Stimulated activated memory B cell treated with anti-CD40 and anti-IgM and Interleukin-4, amounts not matched to agents 10 μg/mL and 1 μg/mL and 100 μg/mL, for 72 hours (primary cell): ENCODE measurements at regions not wholly inside any gene's neighbourhood (a gene's known extent, or its start where the extent isn't known, plus 50 kb on each side); places are given as distances from the start of the nearest gene placed in this dataset.

Experiments used
- ATAC-seq: fragments of 150-1000 bp; cut with Tn5 transposase; 2 replicates; pipeline ENCODE4 v1.10.0; 2021
- H3K27ac Mint-ChIP-seq: one replicate; pipeline ENCODE4 v1.8.0; 2022; ENCODE audit warnings: mild to moderate bottlenecking, mixed read lengths
- H3K27me3 Mint-ChIP-seq: one replicate; pipeline ENCODE4 v1.8.0; 2022; ENCODE audit warnings: mixed read lengths
- H3K36me3 Mint-ChIP-seq: one replicate; pipeline ENCODE4 v1.8.0; 2022; ENCODE audit warnings: mixed read lengths
- H3K4me1 Mint-ChIP-seq: one replicate; pipeline ENCODE4 v1.8.0; 2022; ENCODE audit warnings: mixed read lengths
- H3K4me3 Mint-ChIP-seq: one replicate; pipeline ENCODE4 v1.8.0; 2022; ENCODE audit warnings: mild to moderate bottlenecking, moderate library complexity, mixed read lengths
- H3K9me3 Mint-ChIP-seq: one replicate; pipeline ENCODE4 v1.8.0; 2022; ENCODE audit warnings: mixed read lengths

DNA sequence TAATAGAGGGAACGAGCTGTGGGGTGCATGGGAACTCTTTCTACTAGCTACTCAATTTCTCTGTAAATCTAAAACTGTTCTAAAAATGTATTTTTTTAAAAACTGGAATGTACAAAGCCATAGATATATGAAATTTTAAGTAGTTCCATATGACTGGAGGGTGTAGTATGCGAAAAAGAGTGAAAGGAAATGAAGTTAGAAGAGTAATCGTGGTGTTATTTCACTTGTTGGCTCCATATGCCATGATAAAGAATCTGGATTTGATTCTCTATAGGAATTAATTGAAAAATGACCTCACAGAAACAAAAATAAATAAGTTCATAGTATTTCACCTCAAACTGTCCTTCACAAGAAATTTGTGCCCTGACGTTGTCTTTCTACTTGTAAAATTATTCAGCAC is 500.2 kb downstream of the TENT5A start:
- Mint-ChIP-seq H3K27ac (no peak overlapping the region), H3K4me1 (no peaks in the 10 kb centered on the region), H3K27me3 (no peaks in the 10 kb centered on the region), H3K36me3 (no peaks in the 10 kb centered on the region), H3K4me3 (no peak overlapping the region), H3K9me3 (peaks cover 10% of the 10 kb centered on the region)
- ATAC-seq: no peak

DNA sequence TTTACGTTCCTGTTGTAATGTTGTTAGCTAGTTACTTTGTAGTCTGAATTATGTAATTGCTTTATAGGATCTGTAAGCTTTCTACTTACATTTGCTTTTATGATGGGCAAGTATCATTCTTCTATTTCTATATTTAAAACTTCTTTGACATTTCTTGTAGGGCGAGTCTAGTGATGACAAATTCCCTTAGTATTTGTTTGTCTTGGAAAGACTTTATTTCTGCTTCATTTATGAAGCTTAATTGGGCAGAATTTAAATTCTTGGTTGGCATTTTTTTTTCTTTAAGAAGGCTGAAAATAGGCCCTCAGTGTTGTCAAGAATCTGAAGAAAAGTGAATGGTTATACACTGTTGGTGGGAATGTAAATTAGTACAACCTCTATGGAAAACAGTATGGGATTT is 506.3 kb downstream of the TENT5A start:
- Mint-ChIP-seq H3K27me3 (no peaks in the 10 kb centered on the region), H3K27ac (no peak overlapping the region), H3K9me3 (peaks cover 3% of the 10 kb centered on the region), H3K4me1 (no peaks in the 10 kb centered on the region), H3K4me3 (no peak overlapping the region), H3K36me3 (no peaks in the 10 kb centered on the region)
- ATAC-seq: no peak

DNA sequence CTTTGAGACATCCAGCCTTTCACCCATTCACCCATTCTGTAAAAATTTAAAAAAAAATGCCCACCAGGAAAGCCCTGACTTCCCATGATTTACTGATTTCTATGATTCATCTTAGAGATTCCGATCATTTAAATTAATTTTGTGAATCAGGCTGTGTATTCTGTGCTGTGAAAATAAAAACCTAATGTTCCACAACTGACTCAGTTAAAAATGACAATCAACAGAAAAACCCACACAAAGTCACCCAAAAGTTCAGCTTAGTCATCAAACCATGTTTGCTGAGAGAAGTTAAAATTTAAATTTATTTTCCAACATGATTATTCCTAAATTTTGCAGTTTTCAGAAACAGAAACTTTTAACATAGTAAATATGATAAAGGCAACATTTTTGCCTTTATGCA is 509.9 kb downstream of the TENT5A start:
- Mint-ChIP-seq H3K36me3 (no peaks in the 10 kb centered on the region), H3K27ac (no peak overlapping the region), H3K4me1 (no peaks in the 10 kb centered on the region), H3K27me3 (no peaks in the 10 kb centered on the region), H3K4me3 (no peak overlapping the region), H3K9me3 (peaks cover 3% of the 10 kb centered on the region)
- no peak for ATAC-seq

DNA sequence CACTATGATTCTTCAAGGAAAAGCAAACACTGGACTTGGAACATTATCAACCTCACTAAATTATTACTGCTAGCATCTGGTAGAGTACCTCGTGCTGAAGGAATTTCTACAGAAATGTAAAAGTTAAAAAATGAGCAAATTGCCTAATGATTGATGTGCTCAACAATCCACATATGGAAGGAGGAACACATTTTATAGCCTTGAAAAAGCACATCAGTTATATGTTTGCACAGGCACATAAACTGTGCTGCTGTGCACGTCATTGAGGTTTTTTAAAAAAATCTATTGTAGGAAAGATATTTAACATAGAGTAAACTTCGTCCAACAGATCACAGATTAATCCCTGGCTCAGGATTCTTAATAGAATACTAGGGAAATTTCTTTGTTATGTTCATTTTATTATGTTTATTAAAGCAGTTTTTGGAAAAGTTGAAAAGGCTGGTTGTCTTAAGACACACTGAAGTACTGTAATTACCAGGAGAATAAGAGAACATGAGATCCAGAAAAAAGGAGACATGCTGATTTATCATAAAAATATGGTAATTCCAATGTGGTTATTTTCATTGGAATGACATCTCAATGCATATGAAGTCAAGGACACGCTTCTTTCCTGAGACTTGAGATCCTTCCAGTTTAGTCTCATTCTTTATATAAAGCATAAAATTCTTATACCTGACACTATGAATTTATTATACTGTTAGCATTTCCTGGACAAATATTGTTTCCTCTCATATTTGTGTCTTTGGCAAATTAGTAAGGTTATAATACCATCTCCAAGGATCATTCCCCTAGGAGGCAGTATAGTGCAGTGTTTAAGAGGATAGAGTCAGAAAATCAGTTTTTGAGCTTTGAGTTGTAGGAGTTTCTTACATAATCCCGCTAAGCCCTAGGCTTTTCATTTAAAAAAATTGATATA is 511.1 kb downstream of the TENT5A start:
- Mint-ChIP-seq H3K27ac (no peak overlapping the region), H3K36me3 (no peaks in the 10 kb centered on the region), H3K9me3 (peaks cover 3% of the 10 kb centered on the region), H3K4me1 (no peaks in the 10 kb centered on the region), H3K27me3 (no peaks in the 10 kb centered on the region), H3K4me3 (no peak overlapping the region)
- ATAC-seq: no peak

DNA sequence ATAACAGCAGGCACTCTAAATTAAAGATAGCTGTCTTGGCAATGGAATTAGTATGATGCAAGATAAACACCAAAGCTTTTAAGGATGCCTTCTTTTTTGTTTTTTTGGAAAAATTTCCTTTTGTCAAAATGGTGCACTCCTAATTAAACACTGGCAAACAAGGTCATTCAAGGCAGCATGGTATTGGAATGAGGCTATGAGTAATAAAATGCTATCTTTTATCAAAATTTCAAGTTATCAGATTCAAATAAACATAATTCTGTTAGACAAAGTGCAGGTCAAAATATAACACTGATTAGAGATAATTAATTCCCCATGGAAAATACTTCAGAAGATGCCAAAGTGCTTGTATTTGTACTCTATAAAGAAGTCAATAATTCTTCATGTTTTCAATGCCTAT is 514.1 kb downstream of the TENT5A start:
- ATAC-seq: no peak
- no peak overlapping the region for H3K4me3 Mint-ChIP-seq

DNA sequence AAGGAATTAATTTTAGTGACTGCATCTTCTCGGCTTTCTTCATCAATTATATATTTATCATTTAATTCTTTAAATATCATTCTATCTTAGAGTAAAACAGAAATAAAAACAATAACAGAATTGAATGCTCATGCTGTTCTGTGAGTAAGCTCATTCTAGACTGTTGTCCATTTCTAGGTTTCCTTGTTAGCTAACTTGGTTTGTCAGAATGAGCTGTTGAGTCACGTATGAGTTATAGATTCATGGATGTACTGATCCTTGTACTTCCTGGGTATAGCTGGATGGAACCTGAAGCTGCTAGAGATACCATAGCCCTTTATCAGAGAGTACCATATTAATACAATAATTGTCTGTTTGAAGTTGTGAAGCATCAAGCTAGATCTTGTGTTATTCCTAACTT is 515.3 kb downstream of the TENT5A start:
- H3K36me3 Mint-ChIP-seq: no peaks in the 10 kb centered on the region
- no peaks in the 10 kb centered on the region for H3K4me1 Mint-ChIP-seq
- H3K27ac Mint-ChIP-seq: no peak overlapping the region
- H3K27me3 Mint-ChIP-seq: no peaks in the 10 kb centered on the region
- peaks cover 2% of the 10 kb centered on the region for H3K9me3 Mint-ChIP-seq
- no peak overlapping the region for H3K4me3 Mint-ChIP-seq
- ATAC-seq: no peak

More for the DNA sequence above, 514.1 kb downstream of the TENT5A start:
- Mint-ChIP-seq H3K36me3 (no peaks in the 10 kb centered on the region), H3K4me1 (no peaks in the 10 kb centered on the region), H3K27ac (no peak overlapping the region), H3K27me3 (no peaks in the 10 kb centered on the region), H3K9me3 (peaks cover 5% of the 10 kb centered on the region)

DNA sequence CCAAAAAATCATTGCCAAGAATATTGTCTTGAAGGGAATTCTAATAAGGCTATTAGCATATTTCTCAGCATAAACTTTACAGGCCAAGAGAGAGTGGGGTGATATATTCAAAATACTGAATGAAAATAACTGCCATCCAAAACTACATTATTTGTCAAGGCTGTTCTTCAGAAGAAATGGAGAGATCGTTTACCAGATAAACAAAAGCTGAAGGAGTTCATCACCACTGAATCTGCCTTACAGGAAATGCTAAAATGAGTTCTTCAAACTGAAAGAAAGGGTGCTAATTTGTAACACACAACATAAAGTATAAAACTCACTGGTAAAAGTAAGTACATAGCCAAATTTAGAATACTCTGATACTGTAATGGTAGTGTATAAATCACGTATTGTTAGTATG is 517.0 kb downstream of the TENT5A start:
- no peak for ATAC-seq
- H3K27ac Mint-ChIP-seq: no peak overlapping the region
- H3K36me3 Mint-ChIP-seq: no peaks in the 10 kb centered on the region
- H3K4me1 Mint-ChIP-seq: no peaks in the 10 kb centered on the region
- H3K9me3 Mint-ChIP-seq: peaks cover 2% of the 10 kb centered on the region
- no peak overlapping the region for H3K4me3 Mint-ChIP-seq
- no peaks in the 10 kb centered on the region for H3K27me3 Mint-ChIP-seq

DNA sequence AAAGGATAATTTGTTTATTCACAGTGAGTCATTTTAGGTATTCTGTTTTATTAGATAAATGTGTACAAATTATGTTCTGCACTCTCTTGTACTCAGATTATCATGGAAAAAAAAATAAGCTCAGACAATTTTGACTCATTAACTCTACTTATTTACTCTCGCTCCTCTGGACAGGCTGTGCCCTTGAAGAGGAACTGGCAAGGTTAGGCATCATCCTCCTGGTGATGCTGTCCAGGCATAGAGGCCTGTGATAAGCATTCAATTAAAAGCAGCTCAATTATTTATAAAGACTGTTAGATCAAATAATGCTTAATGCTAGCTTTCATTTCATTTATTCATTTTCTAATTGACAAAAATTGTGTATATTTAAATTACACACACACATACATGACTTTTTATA is 518.5 kb downstream of the TENT5A start:
- Mint-ChIP-seq H3K9me3 (peaks cover 2% of the 10 kb centered on the region), H3K4me1 (no peaks in the 10 kb centered on the region), H3K4me3 (no peak overlapping the region), H3K36me3 (no peaks in the 10 kb centered on the region), H3K27me3 (no peaks in the 10 kb centered on the region), H3K27ac (no peak overlapping the region)
- ATAC-seq: no peak

DNA sequence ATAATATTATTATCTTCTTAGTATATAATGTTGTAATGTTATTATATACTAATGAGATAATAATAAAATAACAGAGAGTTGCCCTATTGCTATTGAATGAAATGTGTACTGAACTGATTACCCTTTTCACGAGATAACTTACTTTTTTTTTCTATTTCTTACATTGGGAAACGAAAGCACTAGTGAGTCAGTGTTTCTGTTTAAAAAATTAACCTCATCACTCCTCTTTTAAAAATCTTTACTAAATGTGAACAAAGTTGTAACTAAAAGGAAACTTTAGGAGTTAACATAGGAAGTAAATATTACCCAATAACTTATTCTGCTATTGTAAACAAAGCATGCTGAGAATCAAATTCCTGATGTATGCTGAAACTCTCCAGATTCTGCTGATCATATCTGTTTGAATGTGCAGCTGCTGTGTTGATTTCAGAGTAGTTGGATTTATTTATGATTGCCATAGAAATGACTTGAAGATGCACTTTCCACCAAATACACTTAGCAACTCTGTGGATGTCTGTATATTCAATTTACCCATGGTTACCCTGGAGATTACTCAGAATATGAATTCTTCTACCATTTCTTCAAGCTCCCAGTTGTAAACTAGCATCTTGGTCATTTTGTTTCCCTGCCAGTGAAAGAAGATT is 523.4 kb downstream of the TENT5A start:
- Mint-ChIP-seq H3K27ac (no peak overlapping the region), H3K4me1 (no peaks in the 10 kb centered on the region), H3K9me3 (no peaks in the 10 kb centered on the region)

DNA sequence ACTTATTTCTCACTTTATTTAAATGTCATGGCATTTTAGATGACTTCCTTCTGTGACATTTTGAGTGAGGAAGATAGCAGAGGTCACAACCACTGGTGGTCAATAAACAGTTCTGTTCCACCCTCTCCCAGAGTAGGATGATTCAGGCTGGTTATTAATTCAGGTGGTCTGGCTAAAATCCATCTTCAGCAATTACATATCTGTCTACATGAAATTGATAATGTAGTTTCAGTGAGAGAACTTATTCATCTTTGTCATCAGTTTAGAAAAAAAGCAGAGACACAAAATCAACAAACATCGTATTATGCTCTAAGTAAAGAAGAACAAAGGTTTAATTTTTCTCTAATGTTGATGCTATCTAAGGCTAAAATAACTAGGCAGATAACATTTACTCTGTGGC is 525.5 kb downstream of the TENT5A start:
- Mint-ChIP-seq H3K27me3 (no peaks in the 10 kb centered on the region), H3K36me3 (no peaks in the 10 kb centered on the region), H3K9me3 (no peaks in the 10 kb centered on the region), H3K4me3 (no peak overlapping the region), H3K4me1 (no peaks in the 10 kb centered on the region), H3K27ac (no peak overlapping the region)
- no peak for ATAC-seq

More for the DNA sequence above, 523.4 kb downstream of the TENT5A start:
- Mint-ChIP-seq H3K4me3 (no peak overlapping the region), H3K27me3 (no peaks in the 10 kb centered on the region), H3K36me3 (no peaks in the 10 kb centered on the region)
- no peak for ATAC-seq

DNA sequence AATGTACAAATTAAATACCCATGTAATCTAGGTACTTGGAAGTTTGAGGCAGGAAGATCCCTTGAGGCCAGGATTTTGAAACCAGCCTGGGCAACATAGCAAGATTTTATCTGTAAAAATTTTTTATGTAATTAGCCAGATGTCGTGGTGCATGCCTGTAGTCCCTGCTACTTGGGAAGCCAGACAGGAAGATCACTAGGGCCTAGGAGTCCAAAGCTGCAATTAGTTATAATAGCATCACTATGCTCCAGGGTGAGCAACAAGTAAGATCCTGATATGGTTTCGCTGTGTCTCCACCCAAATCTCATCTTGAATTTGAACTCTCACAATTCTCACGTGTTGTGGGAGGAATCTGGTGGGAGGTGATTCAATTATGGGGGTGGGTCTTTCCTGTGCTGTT is 535.8 kb downstream of the TENT5A start:
- Mint-ChIP-seq H3K9me3 (peaks cover 6% of the 10 kb centered on the region), H3K27ac (no peak overlapping the region)

DNA sequence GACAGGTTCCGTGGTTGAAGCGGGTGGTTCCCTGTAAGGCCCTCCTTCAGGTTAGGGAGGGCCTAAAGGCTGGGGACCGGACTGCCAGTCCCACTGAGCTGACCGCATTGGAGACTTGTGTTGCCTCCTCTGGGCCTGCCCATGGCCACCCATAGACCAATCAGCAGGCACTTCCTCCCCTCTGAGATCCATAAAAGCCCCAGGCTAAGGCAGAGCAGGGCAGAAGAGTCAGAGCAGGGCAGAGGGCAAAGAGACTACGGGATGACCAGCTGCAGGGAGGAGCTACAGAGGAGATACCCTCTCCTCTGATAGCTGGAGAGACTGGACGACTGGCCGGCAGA is 537.4 kb downstream of the TENT5A start:
- Mint-ChIP-seq H3K36me3 (no peaks in the 10 kb centered on the region), H3K4me3 (no peak overlapping the region), H3K4me1 (no peaks in the 10 kb centered on the region), H3K27me3 (no peaks in the 10 kb centered on the region), H3K27ac (no peak overlapping the region), H3K9me3 (peaks cover 9% of the 10 kb centered on the region)
- peak; percentile 34 for ATAC-seq

More for the DNA sequence above, 535.8 kb downstream of the TENT5A start:
- Mint-ChIP-seq H3K4me3 (no peak overlapping the region), H3K36me3 (no peaks in the 10 kb centered on the region), H3K27me3 (no peaks in the 10 kb centered on the region), H3K4me1 (no peaks in the 10 kb centered on the region)
- ATAC-seq: no peak

DNA sequence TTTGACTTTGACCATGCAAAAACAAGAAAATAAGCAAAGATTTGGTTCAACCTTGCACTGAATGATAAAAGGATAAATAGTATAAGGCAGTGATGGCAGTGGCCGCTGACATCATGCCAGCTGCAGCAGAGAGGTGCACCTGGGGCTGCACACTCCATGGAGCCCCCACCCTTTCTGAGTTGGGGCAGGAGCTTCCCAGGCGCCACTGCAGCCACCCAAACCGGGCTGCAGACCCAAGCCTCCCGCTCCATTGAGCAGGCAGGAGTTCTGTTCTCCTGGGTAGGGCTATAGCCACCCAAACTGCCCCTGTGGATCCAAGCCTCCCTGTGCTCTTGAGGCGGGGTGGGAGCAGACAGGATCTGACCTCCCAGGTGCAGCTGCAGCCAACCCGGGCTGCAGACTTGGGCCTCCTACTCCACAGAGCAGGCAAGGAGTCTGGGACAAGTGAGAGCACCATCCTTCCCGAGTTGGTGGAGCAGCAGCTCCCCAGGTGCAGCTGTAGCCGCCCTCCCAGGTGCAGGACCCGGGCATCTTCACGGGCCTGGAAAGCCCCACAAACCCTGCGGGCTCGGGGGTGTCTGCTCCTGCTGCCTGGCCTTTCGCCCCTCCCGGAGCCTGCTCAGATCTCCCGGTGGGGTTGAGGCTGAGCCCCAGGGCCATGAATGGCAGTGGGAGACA is 537.9 kb downstream of the TENT5A start:
- H3K4me1 Mint-ChIP-seq: no peaks in the 10 kb centered on the region
- H3K4me3 Mint-ChIP-seq: no peak overlapping the region
- H3K36me3 Mint-ChIP-seq: no peaks in the 10 kb centered on the region
- peaks cover 9% of the 10 kb centered on the region for H3K9me3 Mint-ChIP-seq
- no peak overlapping the region for H3K27ac Mint-ChIP-seq
- H3K27me3 Mint-ChIP-seq: no peaks in the 10 kb centered on the region
- peak; percentile 34 for ATAC-seq

DNA sequence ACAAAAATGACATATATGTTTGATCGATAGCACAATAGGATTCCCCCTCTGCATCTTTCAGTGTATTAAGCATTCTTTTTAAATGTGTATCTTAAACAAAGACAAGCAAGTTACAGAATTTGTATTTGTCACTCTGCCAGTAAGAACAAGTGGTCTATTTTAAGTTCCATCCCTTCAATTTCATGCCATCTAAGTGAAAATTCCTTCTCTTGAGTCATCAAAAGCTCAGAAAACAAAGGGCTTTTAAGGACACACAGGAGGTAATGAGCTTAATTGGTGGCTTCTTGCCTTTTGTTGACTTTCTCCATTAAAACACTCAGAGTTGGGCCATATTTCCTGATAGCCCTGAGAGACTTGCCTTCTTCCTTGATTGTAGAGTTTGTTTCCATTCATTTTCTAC is 547.8 kb downstream of the TENT5A start:
- no peak overlapping the region for H3K27ac Mint-ChIP-seq
- H3K4me1 Mint-ChIP-seq: no peaks in the 10 kb centered on the region
- H3K36me3 Mint-ChIP-seq: no peaks in the 10 kb centered on the region
- H3K4me3 Mint-ChIP-seq: no peak overlapping the region
- no peaks in the 10 kb centered on the region for H3K27me3 Mint-ChIP-seq
- H3K9me3 Mint-ChIP-seq: no peaks in the 10 kb centered on the region
- ATAC-seq: no peak

DNA sequence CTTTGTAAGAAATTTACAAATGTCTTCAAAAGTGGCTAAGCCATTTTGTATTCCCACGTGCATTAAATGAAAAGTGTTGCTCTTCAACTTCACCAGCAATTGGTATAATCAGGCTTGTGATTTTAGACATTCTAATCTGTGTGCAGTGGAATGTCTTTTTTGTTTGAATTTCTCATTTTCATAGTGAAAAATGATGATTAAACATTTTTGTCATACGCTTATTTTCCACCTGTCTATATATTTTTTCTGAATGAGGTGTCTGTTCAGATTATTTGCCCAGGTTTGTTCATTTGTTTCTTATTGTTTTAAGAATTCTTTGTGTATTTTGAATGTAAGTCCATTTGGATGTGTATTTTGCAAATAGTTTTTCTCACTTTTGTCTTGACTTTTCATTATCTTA is 558.1 kb downstream of the TENT5A start:
- H3K27me3 Mint-ChIP-seq: no peaks in the 10 kb centered on the region
- ATAC-seq: no peak
- H3K4me3 Mint-ChIP-seq: no peak overlapping the region
- H3K27ac Mint-ChIP-seq: no peak overlapping the region
- peaks cover 10% of the 10 kb centered on the region for H3K9me3 Mint-ChIP-seq
- H3K36me3 Mint-ChIP-seq: no peaks in the 10 kb centered on the region
- no peaks in the 10 kb centered on the region for H3K4me1 Mint-ChIP-seq
